OCI-LY1 (cell line): ENCODE measurements at regions not wholly inside any gene's neighbourhood (a gene's known extent, or its start where the extent isn't known, plus 50 kb on each side); places are given as distances from the start of the nearest gene placed in this dataset.
"Not testable (repeated sequence)": the region's sequence is repeated elsewhere in the genome, so short reads cannot be mapped to it uniquely, and the experiment has no call there.

Experiments
- H2AFZ ChIP-seq: fragments of 200-600 bp; sonication (generic), shearing (Covaris generic); 2 replicates; pipeline ENCODE4 v1.6.0; 2014; ENCODE audit warnings: antibody characterized with exemption, mild to moderate bottlenecking, low read length
- H3F3A ChIP-seq: fragments of 200-600 bp; sonication (generic), shearing (Covaris generic); 2 replicates; pipeline ENCODE4 v1.6.0; 2014; ENCODE audit warnings: mild to moderate bottlenecking, antibody characterized with exemption, low read length, moderate library complexity; ENCODE audit not compliant: insufficient read depth
- H3K27ac ChIP-seq: fragments of 200-600 bp; sonication (generic); 2 replicates; pipeline ENCODE4 v1.5.1; 2014; ENCODE audit warnings: low read length, mixed run types, mild to moderate bottlenecking, low read depth; ENCODE audit not compliant: poor library complexity, severe bottlenecking
- H3K27me3 ChIP-seq: fragments of 200-600 bp; sonication (generic); 2 replicates; pipeline ENCODE4 v1.6.0; 2014; ENCODE audit warnings: antibody characterized with exemption, mild to moderate bottlenecking, low read length, moderate library complexity; ENCODE audit not compliant: insufficient read depth
- H3K36me3 ChIP-seq: fragments of 200-600 bp; sonication (generic); 2 replicates; pipeline ENCODE4 v1.6.1; 2014; ENCODE audit warnings: mild to moderate bottlenecking, antibody characterized with exemption, low read length, moderate library complexity, mixed read lengths; ENCODE audit not compliant: insufficient read depth
- H3K4me1 ChIP-seq: fragments of 200-600 bp; sonication (generic); 2 replicates; pipeline ENCODE4 v1.5.1; 2014; ENCODE audit warnings: mild to moderate bottlenecking, low read length, moderate library complexity; ENCODE audit not compliant: insufficient read depth, severe bottlenecking
- H3K4me2 ChIP-seq: fragments of 200-600 bp; sonication (generic), shearing (Covaris generic); 2 replicates; pipeline ENCODE4 v1.6.1; 2014; ENCODE audit warnings: low read length
- H3K4me3 ChIP-seq: fragments of 200-600 bp; sonication (generic); 2 replicates; pipeline ENCODE4 v1.5.1; 2014; ENCODE audit warnings: low read length, low read depth, mild to moderate bottlenecking, mixed read lengths; ENCODE audit not compliant: poor library complexity, severe bottlenecking
- H3K79me2 ChIP-seq: fragments of 200-600 bp; shearing (Covaris generic); 2 replicates; pipeline ENCODE4 v1.6.1; 2016; ENCODE audit warnings: mixed run types, low read length, mixed read lengths; ENCODE audit not compliant: insufficient read depth
- H3K9ac ChIP-seq: fragments of 200-600 bp; sonication (generic), shearing (Covaris generic); 2 replicates; pipeline ENCODE4 v1.6.1; 2014; ENCODE audit warnings: mild to moderate bottlenecking, low read length, mixed read lengths
- H3K9me2 ChIP-seq: fragments of 200-600 bp; sonication (generic), shearing (Covaris generic); 2 replicates; pipeline ENCODE4 v1.6.1; 2014; ENCODE audit warnings: low read depth, mild to moderate bottlenecking, low read length, mixed read lengths
- H3K9me3 ChIP-seq: fragments of 200-600 bp; shearing (Covaris generic); 2 replicates; pipeline ENCODE4 v1.6.1; 2014; ENCODE audit warnings: low read length, mixed read lengths
- H4K20me1 ChIP-seq: fragments of 200-600 bp; sonication (generic), shearing (Covaris generic); 2 replicates; pipeline ENCODE4 v1.6.0; 2016; ENCODE audit warnings: mild to moderate bottlenecking, low read length; ENCODE audit not compliant: insufficient read depth
- CTCF ChIP-seq: fragments of 200-600 bp; sonication (generic), shearing (Covaris generic); IDR thresholded peaks from 2 replicates; pipeline ENCODE4 v1.5.1; 2017; ENCODE audit warnings: mild to moderate bottlenecking, antibody characterized with exemption, low read length, moderate library complexity, mixed read lengths
- EZH2 ChIP-seq: fragments of 200-600 bp; sonication (generic), shearing (Covaris generic); IDR thresholded peaks from 2 replicates; pipeline ENCODE4 v1.8.0; 2017; ENCODE audit warnings: borderline replicate concordance, mixed run types, mild to moderate bottlenecking, antibody characterized with exemption, low read length, moderate library complexity, mixed read lengths

- TF ChIP-seq EZH2 (no peak), CTCF (no peak)
- Histone ChIP-seq H3K27me3 (no peaks in the 10 kb centered on the region), H3F3A (no peaks in the 10 kb centered on the region), H3K4me3 (no peak overlapping the region), H3K79me2 (no peaks in the 10 kb centered on the region), H3K27ac (no peak overlapping the region), H3K4me2 (no peak overlapping the region), H3K9me3 (no peaks in the 10 kb centered on the region; the same call in 1 of the 2 replicates), H3K9ac (no peak overlapping the region), H2AFZ (no peak overlapping the region), H3K4me1 (peaks cover 23% of the 10 kb centered on the region), H3K9me2 (no peaks in the 10 kb centered on the region), H3K36me3 (no peaks in the 10 kb centered on the region; the same call in 1 of the 2 replicates), H4K20me1 (no peaks in the 10 kb centered on the region)
Observed at GRCh38 chr22:47862394-47862793, 1099.9 kb downstream of the TBC1D22A start.

- H3K9me2 ChIP-seq, H3K27me3 ChIP-seq: not testable (repeated sequence)
Observed at GRCh38 chr22:47860907-47861306, 1098.5 kb downstream of the TBC1D22A start.

GRCh38 chr22:47859881-47860525, 1097.6 kb downstream of the TBC1D22A start:
- no peak for TF ChIP-seq CTCF
- TF ChIP-seq EZH2: no peak
- H3F3A ChIP-seq: no peaks in the 10 kb centered on the region
- H3K9me2 ChIP-seq: no peaks in the 10 kb centered on the region
- no peaks in the 10 kb centered on the region for H3K27me3 ChIP-seq
- no peaks in the 10 kb centered on the region for H3K9me3 ChIP-seq
- H3K27ac ChIP-seq: peak overlapping the region; percentile 13
- H3K36me3 ChIP-seq: no peaks in the 10 kb centered on the region; the same call in 1 of the 2 replicates
- no peak overlapping the region for H3K4me3 ChIP-seq
- H2AFZ ChIP-seq: peak overlapping the region; percentile 52; the same call in 1 of the 2 replicates
- H4K20me1 ChIP-seq: no peaks in the 10 kb centered on the region
- peak overlapping the region; percentile 7; the same call in 1 of the 2 replicates for H3K4me2 ChIP-seq
- H3K4me1 ChIP-seq: peaks cover 23% of the 10 kb centered on the region
- no peaks in the 10 kb centered on the region for H3K79me2 ChIP-seq
- no peak overlapping the region; the same call in 1 of the 2 replicates for H3K9ac ChIP-seq

More at GRCh38 chr22:47860907-47861306, 1098.5 kb downstream of the TBC1D22A start:
- not testable (repeated sequence) for H3F3A ChIP-seq, H3K36me3 ChIP-seq, H3K9me3 ChIP-seq, H3K4me3 ChIP-seq, H4K20me1 ChIP-seq, H3K9ac ChIP-seq, H2AFZ ChIP-seq, H3K27ac ChIP-seq, H3K79me2 ChIP-seq
- peaks cover 23% of the 10 kb centered on the region for H3K4me1 ChIP-seq
- H3K4me2 ChIP-seq: peak overlapping the region; percentile 7; the same call in 1 of the 2 replicates
